ENCODE measurements at regions not wholly inside any gene's neighbourhood (a gene's known extent, or its start where the extent isn't known, plus 50 kb on each side); places are given as distances from the start of the nearest gene placed in this dataset.

DNA sequence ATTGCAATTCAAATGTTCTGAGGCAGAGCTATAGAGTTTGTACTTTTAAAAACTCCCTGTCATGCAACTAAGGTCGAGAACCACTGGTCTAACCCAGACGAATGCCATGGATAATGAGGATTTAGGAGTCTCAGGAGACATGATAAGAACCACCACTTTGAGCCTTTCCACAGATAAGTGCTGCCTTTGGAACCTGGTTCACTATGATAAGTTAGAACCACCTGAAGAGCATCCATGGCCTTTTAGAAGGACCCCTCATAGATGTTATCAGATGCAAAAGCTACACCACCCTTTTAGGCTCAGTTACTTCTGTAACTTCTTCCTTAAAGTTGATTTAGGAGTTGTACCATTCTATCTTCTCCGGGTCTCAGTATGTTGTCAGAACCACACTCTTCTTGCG, 350.6 kb upstream of the CCL2 start:
- Histone ChIP-seq H3K27me3 (ENCODE audit: control insufficient read depth in 4 of 4, insufficient read depth in 4 of 4, low read length in 3 of 4) (peaks cover 0 to 5% (median 1%) of the 10 kb centered on the region in 4 donors), H3K4me1 (ENCODE audit: control insufficient read depth in 4 of 4, insufficient read depth in 4 of 4, low read length in 3 of 4) (no peaks in the 10 kb centered on the region), H3K9me3 (ENCODE audit: control insufficient read depth in 4 of 4, low read length in 3 of 4) (no peaks in the 10 kb centered on the region), H3K27ac (ENCODE audit: low read depth in 1 of 2, low read length in 2 of 2) (no peak overlapping the region), H3K9ac (ENCODE audit: low read depth in 1 of 2, low read length in 2 of 2) (no peak overlapping the region), H3K4me3 (ENCODE audit: low read depth in 1 of 3, low read length in 3 of 3) (no peak overlapping the region), H3K36me3 (ENCODE audit: control insufficient read depth in 4 of 4, insufficient read depth in 3 of 4, low read depth in 1 of 4, low read length in 3 of 4) (no peaks in the 10 kb centered on the region)
- DNase-seq (ENCODE audit: low spot score): no peak
- 72% methylated on average over 4 of the region's 4 CpGs for WGBS
- TF ChIP-seq HNF4A (conservative IDR thresholded peaks at IDR 0.05) (no peak), SP1 (IDR thresholded peaks at IDR 0.05) (no peak), GABPA (IDR thresholded peaks at IDR 0.05 in 1 of 2, conservative IDR thresholded peaks at IDR 0.05 in 1 of 2) (no peak), HNF4G (IDR thresholded peaks at IDR 0.05) (no peak), TAF1 (conservative IDR thresholded peaks at IDR 0.05) (no peak), RAD21 (IDR thresholded peaks at IDR 0.05) (no peak), EGR1 (IDR thresholded peaks at IDR 0.05; ENCODE audit: low read depth in 2 of 2) (no peak), YY1 (IDR thresholded peaks at IDR 0.05) (no peak), FOXA2 (IDR thresholded peaks at IDR 0.05) (no peak), NR2F2 (IDR thresholded peaks at IDR 0.05) (no peak), RXRA (IDR thresholded peaks at IDR 0.05) (no peak), JUND (IDR thresholded peaks at IDR 0.05) (no peak)
- TF ChIP-seq, protein P1, sequence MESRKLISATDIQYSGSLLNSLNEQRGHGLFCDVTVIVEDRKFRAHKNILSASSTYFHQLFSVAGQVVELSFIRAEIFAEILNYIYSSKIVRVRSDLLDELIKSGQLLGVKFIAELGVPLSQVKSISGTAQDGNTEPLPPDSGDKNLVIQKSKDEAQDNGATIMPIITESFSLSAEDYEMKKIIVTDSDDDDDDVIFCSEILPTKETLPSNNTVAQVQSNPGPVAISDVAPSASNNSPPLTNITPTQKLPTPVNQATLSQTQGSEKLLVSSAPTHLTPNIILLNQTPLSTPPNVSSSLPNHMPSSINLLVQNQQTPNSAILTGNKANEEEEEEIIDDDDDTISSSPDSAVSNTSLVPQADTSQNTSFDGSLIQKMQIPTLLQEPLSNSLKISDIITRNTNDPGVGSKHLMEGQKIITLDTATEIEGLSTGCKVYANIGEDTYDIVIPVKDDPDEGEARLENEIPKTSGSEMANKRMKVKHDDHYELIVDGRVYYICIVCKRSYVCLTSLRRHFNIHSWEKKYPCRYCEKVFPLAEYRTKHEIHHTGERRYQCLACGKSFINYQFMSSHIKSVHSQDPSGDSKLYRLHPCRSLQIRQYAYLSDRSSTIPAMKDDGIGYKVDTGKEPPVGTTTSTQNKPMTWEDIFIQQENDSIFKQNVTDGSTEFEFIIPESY (IDR thresholded peaks at IDR 0.05): no peak
- TF ChIP-seq, protein P2, sequence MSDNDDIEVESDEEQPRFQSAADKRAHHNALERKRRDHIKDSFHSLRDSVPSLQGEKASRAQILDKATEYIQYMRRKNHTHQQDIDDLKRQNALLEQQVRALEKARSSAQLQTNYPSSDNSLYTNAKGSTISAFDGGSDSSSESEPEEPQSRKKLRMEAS (IDR thresholded peaks at IDR 0.05): no peak
- TF ChIP-seq, protein P3, sequence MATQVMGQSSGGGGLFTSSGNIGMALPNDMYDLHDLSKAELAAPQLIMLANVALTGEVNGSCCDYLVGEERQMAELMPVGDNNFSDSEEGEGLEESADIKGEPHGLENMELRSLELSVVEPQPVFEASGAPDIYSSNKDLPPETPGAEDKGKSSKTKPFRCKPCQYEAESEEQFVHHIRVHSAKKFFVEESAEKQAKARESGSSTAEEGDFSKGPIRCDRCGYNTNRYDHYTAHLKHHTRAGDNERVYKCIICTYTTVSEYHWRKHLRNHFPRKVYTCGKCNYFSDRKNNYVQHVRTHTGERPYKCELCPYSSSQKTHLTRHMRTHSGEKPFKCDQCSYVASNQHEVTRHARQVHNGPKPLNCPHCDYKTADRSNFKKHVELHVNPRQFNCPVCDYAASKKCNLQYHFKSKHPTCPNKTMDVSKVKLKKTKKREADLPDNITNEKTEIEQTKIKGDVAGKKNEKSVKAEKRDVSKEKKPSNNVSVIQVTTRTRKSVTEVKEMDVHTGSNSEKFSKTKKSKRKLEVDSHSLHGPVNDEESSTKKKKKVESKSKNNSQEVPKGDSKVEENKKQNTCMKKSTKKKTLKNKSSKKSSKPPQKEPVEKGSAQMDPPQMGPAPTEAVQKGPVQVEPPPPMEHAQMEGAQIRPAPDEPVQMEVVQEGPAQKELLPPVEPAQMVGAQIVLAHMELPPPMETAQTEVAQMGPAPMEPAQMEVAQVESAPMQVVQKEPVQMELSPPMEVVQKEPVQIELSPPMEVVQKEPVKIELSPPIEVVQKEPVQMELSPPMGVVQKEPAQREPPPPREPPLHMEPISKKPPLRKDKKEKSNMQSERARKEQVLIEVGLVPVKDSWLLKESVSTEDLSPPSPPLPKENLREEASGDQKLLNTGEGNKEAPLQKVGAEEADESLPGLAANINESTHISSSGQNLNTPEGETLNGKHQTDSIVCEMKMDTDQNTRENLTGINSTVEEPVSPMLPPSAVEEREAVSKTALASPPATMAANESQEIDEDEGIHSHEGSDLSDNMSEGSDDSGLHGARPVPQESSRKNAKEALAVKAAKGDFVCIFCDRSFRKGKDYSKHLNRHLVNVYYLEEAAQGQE (IDR thresholded peaks at IDR 0.05): no peak
- TF ChIP-seq, protein P4, sequence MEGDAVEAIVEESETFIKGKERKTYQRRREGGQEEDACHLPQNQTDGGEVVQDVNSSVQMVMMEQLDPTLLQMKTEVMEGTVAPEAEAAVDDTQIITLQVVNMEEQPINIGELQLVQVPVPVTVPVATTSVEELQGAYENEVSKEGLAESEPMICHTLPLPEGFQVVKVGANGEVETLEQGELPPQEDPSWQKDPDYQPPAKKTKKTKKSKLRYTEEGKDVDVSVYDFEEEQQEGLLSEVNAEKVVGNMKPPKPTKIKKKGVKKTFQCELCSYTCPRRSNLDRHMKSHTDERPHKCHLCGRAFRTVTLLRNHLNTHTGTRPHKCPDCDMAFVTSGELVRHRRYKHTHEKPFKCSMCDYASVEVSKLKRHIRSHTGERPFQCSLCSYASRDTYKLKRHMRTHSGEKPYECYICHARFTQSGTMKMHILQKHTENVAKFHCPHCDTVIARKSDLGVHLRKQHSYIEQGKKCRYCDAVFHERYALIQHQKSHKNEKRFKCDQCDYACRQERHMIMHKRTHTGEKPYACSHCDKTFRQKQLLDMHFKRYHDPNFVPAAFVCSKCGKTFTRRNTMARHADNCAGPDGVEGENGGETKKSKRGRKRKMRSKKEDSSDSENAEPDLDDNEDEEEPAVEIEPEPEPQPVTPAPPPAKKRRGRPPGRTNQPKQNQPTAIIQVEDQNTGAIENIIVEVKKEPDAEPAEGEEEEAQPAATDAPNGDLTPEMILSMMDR (IDR thresholded peaks at IDR 0.05; ENCODE audit: low read depth, low read length, missing input control): no peak
- TF ChIP-seq, protein P5, sequence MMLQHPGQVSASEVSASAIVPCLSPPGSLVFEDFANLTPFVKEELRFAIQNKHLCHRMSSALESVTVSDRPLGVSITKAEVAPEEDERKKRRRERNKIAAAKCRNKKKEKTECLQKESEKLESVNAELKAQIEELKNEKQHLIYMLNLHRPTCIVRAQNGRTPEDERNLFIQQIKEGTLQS (IDR thresholded peaks at IDR 0.05): no peak

Measured in liver (tissue), 8 donors.